PC-3 (cell line): ENCODE measurements at regions not wholly inside any gene's neighbourhood (a gene's known extent, or its start where the extent isn't known, plus 50 kb on each side); places are given as distances from the start of the nearest gene placed in this dataset.

Experiments used
- ATAC-seq: fragments of 200-7000 bp; cut with Tn5 transposase; 2 replicates; pipeline ENCODE4 v1.9.1; 2020; ENCODE audit warnings: mild to moderate bottlenecking, moderate library complexity
- BruUV-seq: library from RNA; stranded (reverse); fragments of 400-500 nt; replicated peaks from 2 replicates; lab custom pipeline; 2021; lab: Mats Ljungman, UMichigan
- CTCF ChIA-PET: fragments of 300-600 bp; sonication (Branson Sonifier 250); formaldehyde crosslinking; loops from one replicate; lab custom pipeline; 2022; ENCODE audit warnings: antibody characterized with exemption; lab: Charles Lee
- POLR2A ChIA-PET: fragments of 300-600 bp; sonication (Branson Sonifier 250); formaldehyde crosslinking; loops from one replicate; lab custom pipeline; 2022; ENCODE audit warnings: antibody characterized with exemption; ENCODE audit not compliant: unreplicated experiment; lab: Charles Lee
- DNase-seq: peaks from one replicate; pipeline ENCODE4 v3.0.0-alpha.2; 2015
- H2AFZ ChIP-seq: fragments of 300-600 bp; sonication (generic); 2 replicates; pipeline ENCODE4 v1.6.0; 2016; ENCODE audit warnings: antibody characterized with exemption, low read length
- H3F3A ChIP-seq: fragments of 300-600 bp; sonication (generic); one replicate; pipeline ENCODE4 v1.6.0; 2017; ENCODE audit warnings: antibody characterized with exemption, low read length, control low read depth, mild to moderate bottlenecking; ENCODE audit not compliant: unreplicated experiment
- H3K27ac ChIP-seq: fragments of 300-600 bp; sonication (generic); 2 replicates; pipeline ENCODE4 v1.5.1; 2016; ENCODE audit warnings: mild to moderate bottlenecking, low read length
- H3K27me3 ChIP-seq: fragments of 300-600 bp; sonication (generic); 2 replicates; pipeline ENCODE4 v1.6.1; 2016; ENCODE audit warnings: low read length, mixed read lengths
- H3K36me3 ChIP-seq: fragments of 300-600 bp; sonication (generic); 2 replicates; pipeline ENCODE4 v1.6.1; 2016; ENCODE audit warnings: low read depth, mixed run types, low read length, mixed read lengths
- H3K4me1 ChIP-seq: fragments of 300-600 bp; sonication (generic); 2 replicates; pipeline ENCODE4 v1.5.1; 2016; ENCODE audit warnings: low read length; ENCODE audit not compliant: insufficient read depth
- H3K4me2 ChIP-seq: fragments of 300-600 bp; sonication (generic); 2 replicates; pipeline ENCODE4 v1.6.0; 2016; ENCODE audit warnings: low read length
- H3K4me3 ChIP-seq: fragments of 300-600 bp; sonication (generic); 2 replicates; pipeline ENCODE4 v1.5.1; 2016; ENCODE audit warnings: mild to moderate bottlenecking, low read length, mixed read lengths
- H3K79me2 ChIP-seq: fragments of 300-600 bp; sonication (generic); 2 replicates; pipeline ENCODE4 v1.6.1; 2017; ENCODE audit warnings: low read length, mixed read lengths
- H3K9ac ChIP-seq: fragments of 300-600 bp; sonication (generic); 2 replicates; pipeline ENCODE4 v1.6.0; 2016; ENCODE audit warnings: mild to moderate bottlenecking, low read length
- H3K9me2 ChIP-seq: fragments of 300-600 bp; sonication (generic); replicated peaks from 2 replicates; pipeline ENCODE4 v1.6.1; 2016; ENCODE audit warnings: mixed run types, low read length, mixed read lengths
- H3K9me3 ChIP-seq: fragments of 300-600 bp; sonication (generic); 2 replicates; pipeline ENCODE4 v1.6.1; 2016; ENCODE audit warnings: low read length, mixed read lengths
- H4K20me1 ChIP-seq: fragments of 300-600 bp; sonication (generic); 2 replicates; pipeline ENCODE4 v1.6.1; 2016; ENCODE audit warnings: low read length, mixed read lengths
- EZH2 ChIP-seq: fragments of 300-600 bp; sonication (generic); IDR thresholded peaks from one replicate; pipeline ENCODE4 v1.6.1; 2017; ENCODE audit warnings: antibody characterized with exemption, mild to moderate bottlenecking, low read length; ENCODE audit not compliant: unreplicated experiment
- EZH2phosphoT487 ChIP-seq: fragments of 300-600 bp; sonication (generic); IDR thresholded peaks from 2 replicates; pipeline ENCODE4 v1.6.1; 2018; ENCODE audit warnings: mild to moderate bottlenecking, antibody characterized with exemption, low read length, borderline replicate concordance
- intact Hi-C: fragments of 100-400 bp; cut with micrococcal nuclease; formaldehyde crosslinking; loops from 2 replicates; pipeline ENCODE4 v1.9.0; 2023
- TF ChIP-seq, protein P1 (sequence below): fragments of 300-600 bp; sonication (generic); conservative IDR thresholded peaks from 2 replicates; pipeline ENCODE4 v1.5.1; 2017; ENCODE audit warnings: antibody characterized with exemption, low read depth, mild to moderate bottlenecking, low read length

DNA sequence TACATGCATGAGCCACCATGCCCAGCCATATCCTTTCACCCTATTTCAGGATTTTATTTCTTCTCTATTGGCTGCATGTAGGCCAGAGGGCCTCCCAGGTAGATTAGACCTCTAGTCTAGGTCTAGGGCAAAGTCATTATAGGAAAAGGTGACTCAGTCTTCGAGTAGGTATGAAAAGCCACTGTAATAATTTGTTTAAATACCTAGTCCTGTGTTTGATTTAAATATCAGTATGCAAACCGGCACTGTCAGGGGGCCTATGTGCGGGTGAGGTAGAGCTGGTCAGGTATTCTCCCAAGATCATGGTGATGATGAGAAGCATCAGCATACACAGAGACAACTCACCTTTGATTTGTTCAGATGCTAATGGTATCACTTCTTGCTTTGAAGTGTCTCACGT, 101.4 kb upstream of the UMPS start:
- Histone ChIP-seq H3K27me3 (no peaks in the 10 kb centered on the region), H3K4me3 (no peak overlapping the region), H3K4me2 (no peak overlapping the region), H2AFZ (no peak overlapping the region), H3K9me3 (no peaks in the 10 kb centered on the region), H3K9ac (no peak overlapping the region), H3K9me2 (no peaks in the 10 kb centered on the region), H3K4me1 (no peaks in the 10 kb centered on the region), H4K20me1 (no peaks in the 10 kb centered on the region), H3K27ac (no peak overlapping the region), H3K79me2 (no peaks in the 10 kb centered on the region), H3F3A (no peaks in the 10 kb centered on the region), H3K36me3 (no peaks in the 10 kb centered on the region)
- intact Hi-C loops = no loop called here
- POLR2A ChIA-PET = no interaction called here
- DNase-seq (no peak), ATAC-seq (no peak)
- CTCF ChIA-PET = no interaction called here
- TF ChIP-seq, protein P1, sequence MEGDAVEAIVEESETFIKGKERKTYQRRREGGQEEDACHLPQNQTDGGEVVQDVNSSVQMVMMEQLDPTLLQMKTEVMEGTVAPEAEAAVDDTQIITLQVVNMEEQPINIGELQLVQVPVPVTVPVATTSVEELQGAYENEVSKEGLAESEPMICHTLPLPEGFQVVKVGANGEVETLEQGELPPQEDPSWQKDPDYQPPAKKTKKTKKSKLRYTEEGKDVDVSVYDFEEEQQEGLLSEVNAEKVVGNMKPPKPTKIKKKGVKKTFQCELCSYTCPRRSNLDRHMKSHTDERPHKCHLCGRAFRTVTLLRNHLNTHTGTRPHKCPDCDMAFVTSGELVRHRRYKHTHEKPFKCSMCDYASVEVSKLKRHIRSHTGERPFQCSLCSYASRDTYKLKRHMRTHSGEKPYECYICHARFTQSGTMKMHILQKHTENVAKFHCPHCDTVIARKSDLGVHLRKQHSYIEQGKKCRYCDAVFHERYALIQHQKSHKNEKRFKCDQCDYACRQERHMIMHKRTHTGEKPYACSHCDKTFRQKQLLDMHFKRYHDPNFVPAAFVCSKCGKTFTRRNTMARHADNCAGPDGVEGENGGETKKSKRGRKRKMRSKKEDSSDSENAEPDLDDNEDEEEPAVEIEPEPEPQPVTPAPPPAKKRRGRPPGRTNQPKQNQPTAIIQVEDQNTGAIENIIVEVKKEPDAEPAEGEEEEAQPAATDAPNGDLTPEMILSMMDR = no peak
- TF ChIP-seq EZH2 (no peak), EZH2phosphoT487 (no peak)
- no TSS peak for BruUV-seq

DNA sequence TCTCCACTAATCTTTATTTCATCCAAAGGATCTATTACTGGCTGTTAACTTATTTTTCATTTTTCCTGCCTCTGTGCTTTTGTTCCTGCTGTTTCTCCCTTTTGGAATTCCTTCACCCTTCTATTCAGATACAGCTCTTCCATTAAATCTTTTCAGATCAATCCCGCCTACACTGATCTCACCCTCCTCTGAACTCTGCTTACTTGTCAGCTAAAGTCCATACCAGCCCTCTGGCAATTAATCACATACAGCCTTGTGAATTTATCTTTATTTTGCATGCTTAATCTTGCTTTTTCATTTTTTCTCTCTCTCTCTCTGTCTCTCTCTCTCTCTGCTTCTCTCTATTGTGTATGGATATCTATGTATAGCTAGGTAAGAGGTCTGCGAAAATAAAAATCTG, 100.8 kb upstream of the UMPS start:
- no peak overlapping the region for H3K27ac ChIP-seq
- H3K4me2 ChIP-seq = no peak overlapping the region
- no peaks in the 10 kb centered on the region for H3K79me2 ChIP-seq
- H3K36me3 ChIP-seq = no peaks in the 10 kb centered on the region
- DNase-seq (no peak), ATAC-seq (no peak)
- TF ChIP-seq, protein P1 = no peak
- TF ChIP-seq EZH2phosphoT487 = no peak
- TF ChIP-seq EZH2 = no peak
- BruUV-seq = no TSS peak
- intact Hi-C loops = no loop called here
- no peak overlapping the region for H3K9ac ChIP-seq
- no peaks in the 10 kb centered on the region for H3K9me3 ChIP-seq
- no peak overlapping the region for H3K4me3 ChIP-seq
- ChIA-PET CTCF (no interaction called here), POLR2A (no interaction called here)
- H3K4me1 ChIP-seq = no peaks in the 10 kb centered on the region
- no peaks in the 10 kb centered on the region for H3K27me3 ChIP-seq
- H2AFZ ChIP-seq = no peak overlapping the region
- no peaks in the 10 kb centered on the region for H3F3A ChIP-seq
- no peaks in the 10 kb centered on the region for H3K9me2 ChIP-seq
- no peaks in the 10 kb centered on the region for H4K20me1 ChIP-seq

DNA sequence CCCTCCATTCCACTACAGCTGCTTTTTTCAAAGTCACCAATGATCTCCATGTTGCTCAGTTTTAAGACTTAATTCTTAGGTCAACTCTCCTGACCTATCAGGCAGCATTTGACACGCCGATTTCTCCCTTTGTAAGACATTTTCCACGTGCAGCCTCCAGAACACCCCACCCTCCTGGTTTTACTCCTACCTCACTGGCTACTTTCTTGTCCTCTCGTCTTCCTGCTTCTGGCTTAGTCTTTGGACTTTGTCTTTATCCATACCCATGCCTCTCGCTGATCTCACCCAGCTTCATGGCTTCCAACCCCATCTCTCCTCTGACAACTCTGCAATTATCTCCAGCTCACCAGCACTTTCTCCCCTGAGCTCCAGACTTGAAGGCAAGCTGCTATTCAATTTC, 99.3 kb upstream of the UMPS start:
- H3K4me3 ChIP-seq = no peak overlapping the region
- H3K27ac ChIP-seq = no peak overlapping the region
- TF ChIP-seq, protein P1 = no peak
- no peak for TF ChIP-seq EZH2phosphoT487
- TF ChIP-seq EZH2 = no peak
- H2AFZ ChIP-seq = no peak overlapping the region
- H3K4me1 ChIP-seq = no peaks in the 10 kb centered on the region
- H4K20me1 ChIP-seq = no peaks in the 10 kb centered on the region
- no peaks in the 10 kb centered on the region for H3K79me2 ChIP-seq
- BruUV-seq = no TSS peak
- no peaks in the 10 kb centered on the region for H3F3A ChIP-seq
- no peaks in the 10 kb centered on the region for H3K36me3 ChIP-seq
- no peaks in the 10 kb centered on the region for H3K9me2 ChIP-seq
- H3K4me2 ChIP-seq = no peak overlapping the region
- H3K27me3 ChIP-seq = no peaks in the 10 kb centered on the region
- no peak overlapping the region for H3K9ac ChIP-seq
- intact Hi-C loops = no loop called here
- ATAC-seq (no peak), DNase-seq (no peak)
- ChIA-PET CTCF (no interaction called here), POLR2A (no interaction called here)
- no peaks in the 10 kb centered on the region for H3K9me3 ChIP-seq
